Tibial artery (tissue), 4 donors: ENCODE measurements at regions not wholly inside any gene's neighbourhood (a gene's known extent, or its start where the extent isn't known, plus 50 kb on each side); places are given as distances from the start of the nearest gene placed in this dataset.

ENCODE experiments used
- DNase-seq, 2 donors: peaks; one replicate each; pipeline ENCODE4 v3.0.0-alpha.2; 2019
- H3K27ac ChIP-seq, 2 donors: fragments of 200-600 bp; sonication (generic) in 1 of 2; 1 replicate in 1 of 2; 2 replicates in 1 of 2; pipeline ENCODE4 v1.5.1; 2018 to 2019; ENCODE audit warnings: mild to moderate bottlenecking in 1 of 2
- H3K27me3 ChIP-seq, 2 donors: fragments of 200-600 bp; sonication (generic) in 1 of 2; one replicate each; pipeline versions ENCODE4 v1.5.1 to v1.6.0; 2016 to 2019
- H3K36me3 ChIP-seq, 3 donors: fragments of 200-600 bp; sonication (generic) in 2 of 3; one replicate each; pipeline ENCODE4 v1.5.1; 2016 to 2019; ENCODE audit warnings: mild to moderate bottlenecking in 2 of 3
- H3K4me1 ChIP-seq, 4 donors: fragments of 200-600 bp; sonication (generic) in 2 of 4; 1 replicate in 3 of 4; 2 replicates in 1 of 4; pipeline ENCODE4 v1.5.1; 2016 to 2019
- H3K4me3 ChIP-seq, 2 donors: fragments of 200-600 bp; sonication (generic) in 1 of 2; 1 replicate in 1 of 2; 2 replicates in 1 of 2; pipeline ENCODE4 v1.5.1; 2018 to 2019; ENCODE audit warnings: mild to moderate bottlenecking in 2 of 2
- H3K9me3 ChIP-seq, 3 donors: fragments of 200-600 bp; sonication (generic) in 1 of 3; one replicate each; pipeline ENCODE4 v1.5.1; 2016 to 2019
- CTCF ChIP-seq, 2 experiments: fragments of 200-600 bp in 1 of 2; fragments of 450-650 bp in 1 of 2; IDR thresholded peaks; one replicate each; pipeline ENCODE4 v1.5.1; 2017 to 2019; ENCODE audit warnings: antibody characterized with exemption in 2 of 2, mild to moderate bottlenecking in 1 of 2, moderate library complexity in 1 of 2
- intact Hi-C: fragments of 100-400 bp; cut with DNase I; formaldehyde crosslinking; loops from one replicate; pipeline ENCODE4 v1.15.0; 2023; ENCODE audit warnings: low total_unique reads

GRCh38 chr16:6274351-6274750, 1058.3 kb upstream of the RBFOX1 start:
- TF ChIP-seq CTCF (IDR thresholded peaks at IDR 0.05) = no peak
- H3K4me1 ChIP-seq = no peaks in the 10 kb centered on the region
- intact Hi-C loops = no loop called here
- no peak for DNase-seq
- H3K36me3 ChIP-seq = no peaks in the 10 kb centered on the region
- no peaks in the 10 kb centered on the region for H3K27me3 ChIP-seq
- H3K9me3 ChIP-seq = no peaks in the 10 kb centered on the region
- no peak overlapping the region for H3K4me3 ChIP-seq
- H3K27ac ChIP-seq = no peak overlapping the region

GRCh38 chr16:6267682-6268081, 1065.0 kb upstream of the RBFOX1 start:
- no peak for DNase-seq
- Histone ChIP-seq H3K4me1 (no peaks in the 10 kb centered on the region), H3K27ac (no peak overlapping the region), H3K36me3 (no peaks in the 10 kb centered on the region), H3K27me3 (no peaks in the 10 kb centered on the region), H3K4me3 (no peak overlapping the region), H3K9me3 (no peaks in the 10 kb centered on the region)
- intact Hi-C loops = loop anchor here (10.0 kb wide), 1 partner anchor 57 kb away; no protein-coding TSS in a partner anchor
- no peak for TF ChIP-seq CTCF (IDR thresholded peaks at IDR 0.05)

- no peaks in the 10 kb centered on the region for H3K36me3 ChIP-seq
- no peak for DNase-seq
- intact Hi-C loops = loop anchor here (10.0 kb wide), 1 partner anchor 58 kb away; no protein-coding TSS in a partner anchor
- no peak overlapping the region for H3K27ac ChIP-seq
- H3K4me1 ChIP-seq = no peaks in the 10 kb centered on the region
- no peak for TF ChIP-seq CTCF (IDR thresholded peaks at IDR 0.05)
- no peak overlapping the region for H3K4me3 ChIP-seq
- H3K9me3 ChIP-seq = no peaks in the 10 kb centered on the region
- no peaks in the 10 kb centered on the region for H3K27me3 ChIP-seq
Measured at GRCh38 chr16:6266703-6267102, 1065.9 kb upstream of the RBFOX1 start.

- intact Hi-C loops = loop anchor here (10.0 kb wide), 1 partner anchor 59 kb away; no protein-coding TSS in a partner anchor
- no peak for DNase-seq
- TF ChIP-seq CTCF (IDR thresholded peaks at IDR 0.05) = no peak
- no peak overlapping the region for H3K4me3 ChIP-seq
- H3K9me3 ChIP-seq = no peaks in the 10 kb centered on the region
- no peaks in the 10 kb centered on the region for H3K27me3 ChIP-seq
- no peak overlapping the region for H3K27ac ChIP-seq
- no peaks in the 10 kb centered on the region for H3K4me1 ChIP-seq
- H3K36me3 ChIP-seq = no peaks in the 10 kb centered on the region
Measured at GRCh38 chr16:6265968-6266367, 1066.7 kb upstream of the RBFOX1 start.

GRCh38 chr16:6258056-6258455, 1074.6 kb upstream of the RBFOX1 start:
- intact Hi-C loops = loop anchor here (10.0 kb wide), 1 partner anchor 87 kb away; no protein-coding TSS in a partner anchor
- DNase-seq = no peak
- Histone ChIP-seq H3K36me3 (no peaks in the 10 kb centered on the region), H3K4me1 (no peaks in the 10 kb centered on the region), H3K27ac (no peak overlapping the region), H3K4me3 (no peak overlapping the region), H3K27me3 (no peaks in the 10 kb centered on the region), H3K9me3 (no peaks in the 10 kb centered on the region)
- no peak for TF ChIP-seq CTCF (IDR thresholded peaks at IDR 0.05)

- intact Hi-C loops = loop anchor here (10.0 kb wide), 1 partner anchor 92 kb away; no protein-coding TSS in a partner anchor
- Histone ChIP-seq H3K36me3 (no peaks in the 10 kb centered on the region), H3K4me1 (no peaks in the 10 kb centered on the region)
Measured at GRCh38 chr16:6252541-6252940, 1080.1 kb upstream of the RBFOX1 start.

More at GRCh38 chr16:6252541-6252940, 1080.1 kb upstream of the RBFOX1 start:
- H3K4me3 ChIP-seq = no peak overlapping the region
- no peak for TF ChIP-seq CTCF (IDR thresholded peaks at IDR 0.05)
- DNase-seq = no peak
- no peaks in the 10 kb centered on the region for H3K9me3 ChIP-seq
- H3K27me3 ChIP-seq = no peaks in the 10 kb centered on the region
- H3K27ac ChIP-seq = no peak overlapping the region
